AG10803 (cell line): ENCODE measurements at regions not wholly inside any gene's neighbourhood (a gene's known extent, or its start where the extent isn't known, plus 50 kb on each side); places are given as distances from the start of the nearest gene placed in this dataset.
"Not testable (repeated sequence)": the region's sequence is repeated elsewhere in the genome, so short reads cannot be mapped to it uniquely, and the experiment has no call there.

ENCODE experiments used
- DNase-seq: peaks from one replicate; pipeline ENCODE4 v3.0.0; 2010; ENCODE audit warnings: low read depth
- H3K4me3 ChIP-seq: 2 replicates; pipeline ENCODE4 v1.5.1; 2011; ENCODE audit warnings: mild to moderate bottlenecking, low read length, control low read depth
- CTCF ChIP-seq: conservative IDR thresholded peaks from 2 replicates; pipeline ENCODE4 v1.5.1; 2011; ENCODE audit warnings: mild to moderate bottlenecking, low read length, control low read depth, inconsistent platforms

GRCh38 chr11:91081440-91082043 lies 858.7 kb upstream of the CHORDC1 start:
- H3K4me3 ChIP-seq, result no peak overlapping the region
- DNase-seq, result peak; percentile 3
- TF ChIP-seq CTCF, result no peak

GRCh38 chr11:91078221-91078620 lies 855.4 kb upstream of the CHORDC1 start:
- H3K4me3 ChIP-seq, result no peak overlapping the region
- no peak for DNase-seq
- TF ChIP-seq CTCF, result no peak

GRCh38 chr11:91075032-91075695 lies 852.3 kb upstream of the CHORDC1 start:
- no peak for DNase-seq
- TF ChIP-seq CTCF, result no peak
- no peak overlapping the region for H3K4me3 ChIP-seq

GRCh38 chr11:91067666-91068065 lies 844.8 kb upstream of the CHORDC1 start:
- no peak overlapping the region for H3K4me3 ChIP-seq
- TF ChIP-seq CTCF, result no peak
- DNase-seq, result no peak

- no peak for TF ChIP-seq CTCF
- no peak overlapping the region for H3K4me3 ChIP-seq
- no peak for DNase-seq
Observed at GRCh38 chr11:91066456-91067047, 843.7 kb upstream of the CHORDC1 start.

- not testable (repeated sequence) for DNase-seq, H3K4me3 ChIP-seq
Observed at GRCh38 chr11:91063399-91063798, 840.5 kb upstream of the CHORDC1 start.

GRCh38 chr11:91047882-91048281 lies 825.0 kb upstream of the CHORDC1 start:
- no peak for DNase-seq
- no peak for TF ChIP-seq CTCF
- H3K4me3 ChIP-seq, result no peak overlapping the region
